NCI-H2029 (cell line): ENCODE measurements at regions not wholly inside any gene's neighbourhood (a gene's known extent, or its start where the extent isn't known, plus 50 kb on each side); places are given as distances from the start of the nearest gene placed in this dataset.
"Not testable (repeated sequence)": the region's sequence is repeated elsewhere in the genome, so short reads cannot be mapped to it uniquely, and the experiment has no call there.

Source experiments
- DNase-seq: peaks from one replicate; lab custom pipeline; 2025; lab: John Stamatoyannopoulos, UW

DNA sequence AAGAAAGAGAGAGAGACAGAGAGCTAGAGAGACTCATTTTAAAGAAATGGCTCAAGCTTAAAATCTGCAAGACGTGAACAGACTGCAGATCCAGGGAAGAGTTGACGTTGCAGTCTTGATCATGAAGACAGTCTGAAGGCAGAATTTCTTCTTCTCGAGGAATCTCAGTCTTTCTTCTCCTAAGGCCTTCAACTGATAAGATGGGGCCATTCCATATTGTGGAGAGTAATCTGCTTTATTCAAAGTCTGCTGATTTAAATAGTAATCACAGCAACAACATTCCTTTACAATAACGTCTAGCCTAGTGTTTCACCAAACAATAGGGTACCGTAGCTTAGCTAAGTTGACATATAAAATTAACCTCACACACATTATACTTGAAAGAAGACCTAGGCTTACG is 208.4 kb upstream of the ADAMTS3 start:
- no peak for DNase-seq

DNA sequence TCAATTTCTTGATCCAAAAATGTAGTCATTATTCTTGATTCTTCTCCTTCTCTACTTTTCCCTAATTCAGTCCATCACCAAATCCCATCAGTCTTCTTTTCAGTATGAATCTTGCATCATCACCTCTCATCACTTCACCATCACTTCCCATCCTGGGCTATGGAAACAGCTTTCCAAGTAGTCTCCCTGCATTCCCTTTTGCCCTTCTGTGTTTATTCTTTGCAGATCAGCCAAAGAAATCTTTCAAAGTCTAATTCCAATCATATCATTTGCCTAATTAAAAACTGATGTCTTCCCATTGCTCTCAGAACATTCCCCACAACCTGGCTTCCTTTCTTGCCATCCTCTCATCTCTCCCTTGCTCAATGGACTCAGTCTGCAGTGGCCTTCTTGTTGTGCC is 201.7 kb upstream of the ADAMTS3 start:
- DNase-seq = no peak

DNA sequence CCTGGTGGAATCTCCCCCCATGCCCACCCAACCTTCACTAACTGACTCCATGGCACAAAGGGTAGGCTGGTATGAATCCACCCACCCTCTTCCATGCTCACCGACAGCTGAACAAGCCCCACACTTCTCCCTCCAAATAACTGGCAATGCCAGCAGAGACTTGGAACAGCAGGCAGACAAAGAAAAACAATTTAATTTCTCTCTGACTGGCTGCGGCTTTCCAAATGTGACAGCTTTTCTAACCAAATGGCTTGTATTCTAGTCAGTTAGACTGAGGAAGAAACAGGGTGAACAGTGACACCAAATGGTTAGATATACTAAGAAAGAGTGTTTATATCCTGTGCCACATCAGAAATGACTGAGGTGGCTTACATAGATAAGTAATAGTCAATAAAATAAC is 199.3 kb upstream of the ADAMTS3 start:
- no peak for DNase-seq

DNA sequence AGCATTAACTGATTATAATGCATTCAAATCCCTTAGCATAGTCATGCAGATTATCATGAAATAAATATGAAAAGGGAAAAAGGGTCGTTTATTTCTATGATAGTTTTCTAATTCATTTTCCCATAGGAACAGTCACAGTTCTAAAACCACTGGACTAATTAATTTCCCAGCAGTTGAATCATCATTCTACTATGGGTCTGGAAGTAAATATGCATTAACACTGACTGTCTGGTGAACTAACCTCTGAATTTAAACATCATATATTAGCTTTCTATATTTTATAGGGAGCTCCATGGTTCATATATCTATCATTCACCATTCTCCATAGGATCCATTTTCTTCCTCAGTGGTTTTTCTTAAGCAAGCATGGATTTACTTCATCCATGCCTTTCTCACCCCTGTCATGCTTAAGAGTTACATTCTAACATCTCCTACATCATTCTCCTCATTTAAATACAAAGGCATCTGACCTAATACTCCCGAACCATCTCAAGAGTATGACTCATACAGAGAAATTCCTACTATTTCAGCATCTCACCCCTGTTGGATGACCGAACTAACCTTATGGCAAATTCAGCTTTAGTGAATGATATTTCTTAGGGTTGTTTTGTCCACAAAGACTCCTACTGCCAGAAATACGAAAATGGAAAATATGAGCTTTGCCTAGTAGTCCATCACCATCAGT is 198.7 kb upstream of the ADAMTS3 start:
- no peak for DNase-seq

DNA sequence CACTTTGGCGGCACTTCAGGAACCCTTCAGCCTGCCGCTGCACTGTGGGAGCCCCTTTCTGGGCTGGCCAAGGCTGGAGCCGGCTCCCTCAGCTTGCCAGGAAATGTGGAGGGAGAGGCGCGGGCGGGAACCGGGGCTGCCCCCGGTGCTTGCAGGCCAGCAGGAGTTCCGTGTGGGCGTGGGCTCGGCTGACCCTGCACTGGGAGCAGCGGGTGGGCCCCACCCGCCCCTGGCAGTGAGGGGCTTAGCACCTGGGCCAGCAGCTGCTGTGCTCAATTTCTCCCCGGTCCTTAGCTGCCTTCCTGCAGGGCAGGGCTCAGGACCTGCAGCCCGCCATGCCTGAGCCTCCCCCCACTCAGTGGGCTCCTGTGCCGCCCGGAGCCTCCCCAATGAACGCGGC is 196.8 kb upstream of the ADAMTS3 start:
- DNase-seq = not testable (repeated sequence)

DNA sequence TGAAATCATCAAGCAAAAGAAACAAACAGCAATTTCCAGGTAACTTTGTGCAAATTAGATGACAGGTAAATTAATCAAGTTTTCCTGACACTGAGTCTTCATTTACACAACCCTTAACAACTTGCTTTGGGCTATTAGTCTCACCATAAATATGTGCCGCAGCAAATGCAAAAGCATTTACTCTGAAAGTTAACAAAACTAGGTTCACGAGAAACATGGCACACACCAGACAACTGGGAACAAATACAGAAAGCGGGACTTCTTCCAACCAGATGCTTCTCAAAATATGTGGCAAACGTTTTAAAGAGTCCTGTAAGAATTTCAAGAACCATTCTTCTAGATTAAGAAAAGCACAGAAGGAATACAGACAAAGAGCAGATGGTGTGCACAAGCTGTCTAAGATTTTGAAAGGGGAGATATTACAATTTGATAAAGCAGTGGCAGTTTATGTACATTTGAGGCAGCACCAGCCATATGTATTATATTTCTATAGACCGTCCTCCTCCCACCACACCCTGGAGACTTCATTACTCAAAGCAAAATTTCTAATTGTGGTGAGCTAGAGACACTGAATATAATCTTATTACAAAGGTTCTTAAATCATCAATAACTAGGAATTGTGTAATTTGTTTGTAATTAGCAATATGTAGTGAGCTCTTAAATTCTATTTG is 192.5 kb upstream of the ADAMTS3 start:
- DNase-seq = no peak

DNA sequence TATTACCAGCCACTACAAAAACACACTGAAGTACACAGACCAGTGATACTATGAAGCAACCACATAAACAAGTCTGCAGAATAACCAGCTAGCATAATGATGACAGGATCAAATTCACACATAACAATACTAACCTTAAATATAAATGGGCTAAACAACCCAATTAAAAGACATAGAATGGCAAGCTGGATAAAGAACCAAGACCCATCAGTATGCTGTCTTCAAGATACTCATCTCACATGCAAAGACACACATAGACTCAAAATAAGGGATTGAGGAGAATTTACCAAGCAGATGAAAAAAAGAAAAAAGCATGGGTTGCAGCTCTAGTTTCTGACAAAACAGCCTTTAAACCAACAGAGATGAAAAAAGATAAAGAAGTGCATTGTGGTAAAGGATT is 184.4 kb upstream of the ADAMTS3 start:
- DNase-seq = not testable (repeated sequence)

DNA sequence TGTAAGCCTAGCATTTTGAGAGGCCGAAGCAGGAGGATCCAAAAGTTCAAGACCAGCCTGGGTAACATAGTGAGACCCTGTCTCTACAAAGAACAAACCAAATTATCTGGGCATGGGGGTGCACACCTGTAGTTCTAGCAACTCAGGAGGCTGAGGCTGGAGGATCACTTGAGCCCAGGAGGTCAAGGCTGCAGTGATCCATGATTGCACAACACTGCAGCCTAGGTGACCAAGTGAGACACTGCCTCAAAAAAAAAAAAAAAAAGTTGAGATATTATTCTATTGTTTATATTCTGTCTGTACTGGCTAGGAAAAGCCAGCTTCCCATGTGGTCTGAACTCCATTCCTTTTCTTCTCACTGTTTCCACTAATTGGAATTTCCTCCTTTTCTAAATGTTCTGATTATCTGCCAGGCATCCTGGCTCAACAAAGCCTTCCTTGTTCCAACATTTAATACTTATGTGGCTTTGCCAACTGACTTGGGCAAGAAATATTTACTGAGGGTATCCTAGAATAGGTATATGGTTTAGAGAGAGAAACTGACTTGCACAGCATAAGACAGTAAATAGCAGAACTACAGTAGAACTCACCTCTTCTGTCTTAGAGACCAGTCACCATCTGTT is 175.2 kb upstream of the ADAMTS3 start:
- no peak for DNase-seq

DNA sequence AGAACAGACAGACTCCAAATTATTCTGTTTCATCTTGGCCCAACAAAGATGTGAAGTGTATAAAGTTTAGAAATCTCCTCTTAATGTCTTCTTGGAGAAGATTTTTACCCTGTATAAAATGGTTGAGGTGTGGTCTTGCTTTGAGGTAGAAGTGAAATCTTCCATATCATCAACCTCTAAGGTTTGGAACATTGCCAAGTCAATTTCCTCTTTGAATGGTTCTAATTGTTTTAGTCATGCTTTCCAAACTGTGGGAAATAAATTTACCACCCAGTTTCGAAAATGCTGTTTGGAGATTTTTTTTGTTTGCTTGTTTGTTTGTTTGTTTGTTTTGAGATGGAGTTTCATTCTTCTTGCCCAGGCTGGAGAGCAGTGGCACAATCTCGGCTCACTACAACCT is 174.1 kb upstream of the ADAMTS3 start:
- DNase-seq = no peak

DNA sequence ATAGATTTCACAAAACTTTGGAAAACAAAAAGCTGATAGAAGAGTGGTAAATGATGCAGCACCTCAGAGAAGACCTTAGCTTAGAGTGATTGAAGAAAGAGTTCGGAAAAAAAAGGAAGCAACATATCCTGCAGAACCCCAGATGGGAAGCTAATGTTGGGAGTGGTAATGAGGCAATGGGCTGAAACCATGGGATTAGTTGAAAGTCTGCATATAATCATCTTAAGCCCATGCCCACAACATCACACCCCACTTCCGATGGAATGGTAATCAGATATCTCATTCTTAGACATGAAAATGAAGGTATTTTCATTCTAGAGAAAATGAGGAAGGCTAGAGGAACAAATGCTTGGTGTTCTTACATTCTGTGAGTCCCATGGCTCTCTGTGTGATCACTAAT is 146.3 kb upstream of the ADAMTS3 start:
- DNase-seq = no peak

DNA sequence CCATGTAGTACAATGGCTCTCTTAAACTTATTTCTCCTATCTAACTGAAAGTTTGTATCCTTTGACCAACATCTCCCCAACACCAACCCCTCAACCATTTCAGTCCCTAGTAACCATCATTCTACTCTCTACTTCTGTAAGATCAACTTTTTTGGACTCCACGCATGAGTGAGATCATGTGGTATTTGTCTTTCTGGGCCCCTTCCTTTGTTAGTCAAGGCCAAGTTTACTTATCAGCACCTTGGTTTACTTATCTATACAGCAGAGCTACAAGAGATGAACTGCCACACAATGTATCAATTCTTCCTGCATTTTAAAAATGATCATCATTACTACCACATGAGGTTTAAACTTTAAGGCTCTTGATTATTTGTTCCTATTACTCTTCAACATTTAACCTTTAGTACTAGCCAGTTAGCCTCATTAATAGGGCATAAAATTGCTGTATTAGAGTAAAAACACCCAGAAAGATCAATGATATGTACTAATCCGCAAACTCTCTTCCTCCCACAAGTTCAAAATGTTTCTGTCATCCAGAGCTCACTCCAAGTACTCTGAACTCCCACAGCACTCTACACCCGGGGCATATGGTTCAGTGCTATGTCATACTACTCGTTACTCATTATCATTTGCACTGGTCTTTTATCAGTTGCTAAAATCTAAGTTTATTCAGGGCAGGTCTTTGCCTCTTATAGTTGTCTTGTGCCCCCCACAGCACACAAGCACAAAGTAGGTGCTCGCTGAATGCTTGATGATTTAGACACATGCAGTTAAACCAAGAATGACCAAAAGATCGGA is 145.7 kb upstream of the ADAMTS3 start:
- DNase-seq = no peak

DNA sequence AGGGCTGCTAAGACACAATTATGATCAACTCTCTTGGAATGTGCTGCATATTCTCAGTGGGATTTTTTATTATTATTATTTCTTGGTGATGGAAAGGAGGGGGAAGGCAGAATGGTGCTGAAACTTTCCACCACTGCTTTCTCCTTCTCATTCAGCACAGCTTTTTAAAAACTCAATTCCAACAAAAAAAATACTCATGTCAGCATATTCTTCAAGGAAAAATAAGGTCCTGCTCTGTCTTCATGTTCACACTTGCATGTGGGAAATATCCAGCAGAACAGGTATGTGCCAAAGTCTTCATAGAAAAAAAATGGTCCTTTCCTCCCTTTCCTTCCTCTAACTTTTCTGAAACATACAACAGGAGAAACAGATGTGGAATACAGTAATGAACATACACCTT is 144.0 kb upstream of the ADAMTS3 start:
- no peak for DNase-seq

DNA sequence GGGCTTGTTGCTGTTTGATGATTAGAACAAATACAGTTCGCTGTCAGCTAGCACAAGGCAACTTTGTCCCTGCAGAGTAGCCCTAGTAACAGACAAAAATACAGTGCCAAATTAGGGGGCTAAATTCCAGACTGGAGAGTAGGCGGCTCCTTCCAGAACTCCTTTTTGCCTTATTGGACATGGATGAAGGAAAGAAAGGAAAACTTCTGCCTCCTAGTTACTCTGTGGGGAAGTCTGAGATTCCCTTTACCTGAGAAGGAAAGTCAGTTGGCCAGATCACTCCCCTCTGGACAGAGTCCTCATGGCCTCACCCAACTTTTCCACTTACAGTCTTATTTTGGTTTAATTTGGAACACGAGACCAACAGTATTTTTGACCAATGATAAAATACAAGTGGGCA is 140.5 kb upstream of the ADAMTS3 start:
- no peak for DNase-seq

DNA sequence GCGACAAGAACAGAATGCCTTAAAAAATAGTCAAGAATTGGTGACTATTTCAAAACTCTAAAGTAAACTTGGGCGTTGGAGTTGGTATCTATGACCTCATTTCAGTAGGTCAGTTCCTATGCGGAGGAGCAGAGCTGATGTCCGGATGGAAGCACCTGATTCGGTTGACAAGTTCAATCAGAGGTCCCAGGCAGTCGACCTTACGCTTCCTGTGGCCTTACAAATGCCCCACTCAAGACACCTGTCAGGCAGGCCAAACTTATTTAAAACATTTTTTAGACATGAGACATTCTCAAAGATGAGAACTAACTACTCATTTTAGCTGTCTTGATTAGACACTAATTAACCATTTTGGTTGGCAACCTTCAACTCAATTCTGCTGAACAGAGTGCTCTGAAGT is 137.7 kb upstream of the ADAMTS3 start:
- DNase-seq = no peak

DNA sequence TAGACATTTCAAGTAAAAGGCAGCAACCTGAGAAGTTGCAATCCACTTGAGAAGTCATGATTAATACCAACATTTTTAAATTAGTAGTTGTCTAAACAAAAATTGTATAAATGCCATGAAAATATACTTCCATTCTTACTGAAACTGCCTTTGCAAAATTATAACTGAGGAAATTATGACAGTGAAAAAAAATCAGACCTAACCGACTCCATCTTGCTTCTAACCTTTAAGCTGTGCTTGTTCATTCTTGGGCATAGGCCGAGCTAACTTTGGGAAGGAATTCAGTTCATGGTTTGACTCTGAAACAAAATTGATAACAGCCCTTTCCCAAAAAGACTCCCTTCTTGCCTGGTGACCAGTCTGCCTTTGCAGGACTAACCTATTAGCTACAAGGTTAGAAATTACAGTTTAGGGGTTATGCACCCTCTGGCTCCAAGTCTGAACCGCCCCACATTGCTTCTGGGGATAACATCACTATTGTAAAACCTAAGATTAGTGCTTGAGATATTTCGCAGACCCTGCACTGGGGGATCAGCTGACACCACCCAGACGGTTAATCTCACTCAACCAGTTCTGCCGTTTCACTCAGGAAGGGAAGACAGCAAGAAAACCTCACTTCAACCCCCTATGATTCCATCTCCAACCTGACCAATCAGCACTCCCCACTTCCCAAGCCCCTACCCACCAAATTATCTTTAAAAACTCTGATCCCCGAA is 136.1 kb upstream of the ADAMTS3 start:
- DNase-seq = not testable (repeated sequence)

DNA sequence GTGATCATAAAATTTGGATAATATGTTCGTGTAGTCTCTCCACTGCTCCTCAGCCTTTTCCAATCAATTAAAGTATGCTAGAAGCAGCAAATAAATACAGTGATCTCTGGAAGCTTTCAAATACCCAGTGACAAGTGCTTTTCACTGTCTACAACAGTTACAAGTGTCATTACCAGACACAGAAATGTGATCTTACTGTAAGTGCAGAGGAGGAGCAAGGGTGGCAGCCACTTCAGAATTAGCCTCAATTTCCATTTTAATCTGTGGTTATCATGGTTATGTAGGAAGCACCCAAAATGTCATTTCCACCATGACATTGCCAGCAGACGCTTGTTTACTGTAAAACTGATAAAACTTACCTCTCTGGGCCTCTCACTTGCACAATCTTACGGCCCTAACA is 133.9 kb upstream of the ADAMTS3 start:
- no peak for DNase-seq

DNA sequence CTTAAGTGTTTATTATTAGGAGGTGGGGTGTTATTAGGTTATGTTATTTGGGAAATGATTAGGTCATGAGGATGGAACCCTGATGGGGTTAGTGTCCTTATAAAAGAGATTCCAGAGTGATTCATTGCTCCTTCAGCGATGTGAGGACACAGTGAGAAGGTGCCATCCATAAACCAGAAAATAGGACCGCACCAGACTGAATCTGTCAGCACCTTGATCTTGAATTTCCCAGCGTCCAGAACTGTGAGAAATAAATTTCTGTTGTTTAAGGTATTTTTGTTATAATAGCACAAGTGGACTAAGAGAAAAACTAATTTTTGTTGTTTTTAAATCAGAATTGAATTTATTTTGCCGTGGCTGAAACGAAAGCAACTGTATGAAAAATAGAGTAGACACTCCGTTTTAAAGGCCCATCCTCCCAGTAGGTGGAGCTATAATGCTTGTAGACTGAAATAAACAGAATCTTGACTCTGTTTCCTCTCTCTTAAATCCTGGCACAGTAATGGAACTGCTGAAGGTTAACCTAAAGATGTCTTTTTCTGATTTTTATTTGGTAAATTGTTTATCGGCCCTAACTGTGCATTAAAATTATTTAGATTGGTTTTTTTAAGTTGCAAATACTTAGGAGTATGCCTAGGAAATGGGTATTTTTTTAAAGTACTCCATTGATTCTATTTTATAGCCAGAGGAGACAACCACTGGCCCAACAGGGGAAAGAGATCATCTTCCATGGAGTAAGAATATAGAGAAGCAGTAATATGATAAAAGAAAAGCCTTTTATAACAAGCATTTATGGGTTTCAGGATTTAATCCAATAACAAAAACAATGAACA is 133.2 kb upstream of the ADAMTS3 start:
- DNase-seq = peak; percentile 44

DNA sequence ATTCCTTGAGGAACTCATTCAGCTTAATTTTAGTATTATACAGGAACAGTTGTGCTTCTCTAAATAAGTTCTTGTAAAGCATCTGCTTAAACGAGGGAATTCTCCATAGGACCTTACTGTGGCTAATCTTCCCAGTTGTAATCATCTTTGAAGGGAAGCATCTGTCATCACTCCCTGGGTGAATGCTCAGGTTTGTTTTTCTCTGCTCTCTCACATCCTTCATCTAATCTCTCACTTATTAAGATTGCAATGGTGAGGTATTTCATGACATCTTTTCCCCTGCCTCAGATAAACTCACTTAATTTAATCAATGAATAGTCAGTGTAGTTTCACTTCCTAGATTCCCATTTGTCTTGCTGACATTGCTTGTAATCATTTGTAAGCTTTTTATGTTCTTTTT is 121.8 kb upstream of the ADAMTS3 start:
- no peak for DNase-seq

DNA sequence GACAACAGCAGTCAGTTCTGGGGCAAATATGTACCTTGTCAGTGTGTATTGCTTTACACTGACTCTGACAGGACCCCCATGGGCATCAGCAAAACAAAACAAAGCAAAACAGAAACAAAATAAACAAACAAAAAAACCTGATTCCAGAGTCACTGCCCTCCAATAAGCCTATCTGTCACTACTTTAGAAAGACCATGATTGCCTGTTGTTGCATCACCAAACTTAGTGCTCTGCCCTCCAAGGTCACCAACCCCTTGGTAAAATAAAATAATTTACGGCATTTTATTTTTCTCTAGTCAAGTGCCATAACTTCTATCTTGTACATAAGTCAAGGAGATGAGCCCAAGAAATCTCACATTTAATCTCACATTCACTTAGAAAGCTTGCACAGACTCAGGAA is 120.9 kb upstream of the ADAMTS3 start:
- DNase-seq = no peak

DNA sequence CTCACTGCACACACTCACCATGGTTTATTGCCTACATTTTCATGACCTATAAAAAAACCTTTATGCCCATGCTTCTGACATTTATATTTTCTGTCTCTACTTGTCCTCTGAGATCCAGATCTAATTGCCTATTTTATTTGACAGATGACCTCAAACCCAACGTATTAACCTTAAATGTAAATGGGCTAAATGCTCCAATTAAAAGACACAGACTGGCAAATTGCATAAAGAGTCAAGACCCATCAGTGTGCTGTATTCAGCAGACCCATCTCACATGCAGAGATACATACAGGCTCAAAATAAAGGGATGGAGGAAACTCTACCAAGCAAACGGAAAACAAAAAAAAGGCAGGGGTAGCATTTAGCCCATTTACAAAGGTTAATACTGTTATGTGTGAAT is 117.4 kb upstream of the ADAMTS3 start:
- DNase-seq = not testable (repeated sequence)

DNA sequence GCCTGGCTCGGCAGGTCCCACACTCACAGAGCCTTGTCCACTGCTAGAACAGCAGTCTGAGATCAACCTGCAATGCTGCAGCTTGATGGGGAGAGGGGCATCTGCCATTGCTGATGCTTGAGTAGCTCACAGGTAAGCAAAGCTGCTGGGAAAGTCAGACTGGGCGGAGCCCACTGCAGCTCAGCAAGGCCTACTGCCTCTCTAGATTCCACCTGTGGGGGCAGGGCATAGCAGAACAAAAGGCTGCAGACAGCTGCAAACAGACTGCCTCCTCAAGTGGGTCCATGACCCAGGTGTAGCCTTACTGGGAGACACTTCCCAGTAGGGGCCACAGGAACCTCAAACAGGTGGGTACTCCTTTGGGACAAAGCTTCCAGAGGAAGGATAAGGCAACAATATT is 110.6 kb upstream of the ADAMTS3 start:
- no peak for DNase-seq
